Loucy (cell line): ENCODE measurements at regions not wholly inside any gene's neighbourhood (a gene's known extent, or its start where the extent isn't known, plus 50 kb on each side); places are given as distances from the start of the nearest gene placed in this dataset.

Source experiments
- CTCF ChIP-seq: fragments of 200-600 bp; sonication (generic); conservative IDR thresholded peaks from 2 replicates; pipeline ENCODE4 v1.5.1; 2014; ENCODE audit warnings: mild to moderate bottlenecking, antibody characterized with exemption, low read length
- EZH2phosphoT487 ChIP-seq: fragments of 200-600 bp; IDR thresholded peaks from 2 replicates; pipeline ENCODE4 v1.6.1; 2018; ENCODE audit warnings: antibody characterized with exemption, mild to moderate bottlenecking, moderate library complexity, borderline replicate concordance

GRCh38 chr12:94736820-94737219 is 86.5 kb upstream of the TMCC3 start:
- TF ChIP-seq CTCF (no peak), EZH2phosphoT487 (no peak)
